Liver (tissue), 8 donors: ENCODE measurements at regions not wholly inside any gene's neighbourhood (a gene's known extent, or its start where the extent isn't known, plus 50 kb on each side); places are given as distances from the start of the nearest gene placed in this dataset.

Source experiments
- DNase-seq: peaks from one replicate; pipeline ENCODE4 v3.0.0-alpha.2; 2017; ENCODE audit warnings: low spot score
- H3K27ac ChIP-seq, 2 donors: one replicate each; pipeline ENCODE4 v1.7.0; 2013; ENCODE audit warnings: inconsistent platforms in 2 of 2, low read length in 2 of 2, control low read depth in 1 of 2, low read depth in 1 of 2, mild to moderate bottlenecking in 1 of 2
- H3K27me3 ChIP-seq, 4 donors: one replicate each; pipeline versions ENCODE4 v1.6.1 to v1.7.0; 2013; ENCODE audit warnings: low read length in 3 of 4, inconsistent platforms in 1 of 4, mild to moderate bottlenecking in 1 of 4, moderate library complexity in 1 of 4; ENCODE audit not compliant: control insufficient read depth in 4 of 4, insufficient read depth in 4 of 4
- H3K36me3 ChIP-seq, 4 donors: one replicate each; pipeline versions ENCODE4 v1.6.1 to v1.7.0; 2013; ENCODE audit warnings: low read length in 3 of 4, mild to moderate bottlenecking in 3 of 4, low read depth in 1 of 4, moderate library complexity in 1 of 4; ENCODE audit not compliant: control insufficient read depth in 4 of 4, insufficient read depth in 3 of 4
- H3K4me1 ChIP-seq, 4 donors: one replicate each; pipeline versions ENCODE4 v1.6.1 to v1.7.0; 2013; ENCODE audit warnings: low read length in 3 of 4, mild to moderate bottlenecking in 3 of 4, moderate library complexity in 1 of 4; ENCODE audit not compliant: control insufficient read depth in 4 of 4, insufficient read depth in 4 of 4
- H3K4me3 ChIP-seq, 3 donors: one replicate each; pipeline versions ENCODE4 v1.6.1 to v1.7.0; 2013; ENCODE audit warnings: low read length in 3 of 3, control low read depth in 1 of 3, low read depth in 1 of 3, mild to moderate bottlenecking in 1 of 3
- H3K9ac ChIP-seq, 2 donors: one replicate each; pipeline ENCODE4 v1.7.0; 2013; ENCODE audit warnings: low read length in 2 of 2, mild to moderate bottlenecking in 2 of 2, moderate library complexity in 2 of 2, control low read depth in 1 of 2, low read depth in 1 of 2
- H3K9me3 ChIP-seq, 4 donors: one replicate each; pipeline versions ENCODE4 v1.6.1 to v1.7.0; 2013; ENCODE audit warnings: low read length in 3 of 4; ENCODE audit not compliant: control insufficient read depth in 4 of 4
- EGR1 ChIP-seq, 2 donors: IDR thresholded peaks; 2 replicates each; pipeline ENCODE4 v1.6.1; 2016 to 2018; ENCODE audit warnings: antibody characterized with exemption in 2 of 2, low read depth in 2 of 2
- HNF4A ChIP-seq, 2 donors: conservative IDR thresholded peaks; 2 replicates each; pipeline ENCODE4 v1.6.1; 2016; ENCODE audit warnings: antibody characterized with exemption in 2 of 2, mild to moderate bottlenecking in 2 of 2
- HNF4G ChIP-seq: IDR thresholded peaks from 2 replicates; pipeline ENCODE4 v1.6.1; 2016; ENCODE audit warnings: antibody characterized with exemption
- JUND ChIP-seq, 2 donors: IDR thresholded peaks; 2 replicates each; pipeline ENCODE4 v1.6.1; 2016; ENCODE audit warnings: antibody characterized with exemption in 2 of 2
- NR2F2 ChIP-seq: IDR thresholded peaks from 2 replicates; pipeline ENCODE4 v1.6.1; 2016; ENCODE audit warnings: antibody characterized with exemption
- RAD21 ChIP-seq, 2 donors: IDR thresholded peaks; 2 replicates each; pipeline ENCODE4 v1.6.1; 2016; ENCODE audit warnings: antibody characterized with exemption in 2 of 2, mild to moderate bottlenecking in 2 of 2
- RXRA ChIP-seq, 2 donors: IDR thresholded peaks; 2 replicates each; pipeline ENCODE4 v1.6.1; 2017 to 2018; ENCODE audit warnings: antibody characterized with exemption in 2 of 2, mild to moderate bottlenecking in 1 of 2
- SP1 ChIP-seq: IDR thresholded peaks from 2 replicates; pipeline ENCODE4 v1.6.1; 2018; ENCODE audit warnings: antibody characterized with exemption, mild to moderate bottlenecking
- TAF1 ChIP-seq: conservative IDR thresholded peaks from 2 replicates; pipeline ENCODE4 v1.6.1; 2016; ENCODE audit warnings: antibody characterized with exemption, mild to moderate bottlenecking
- WGBS: extraction: QIAGEN DNeasy Blood & Tissue Kit; methylation state at CpG from one replicate; pipeline ENCODE4 v1.1.7; 2013; 5-methylcytosine and 5-hydroxymethylcytosine counted together
- TF ChIP-seq, protein P1 (sequence below): IDR thresholded peaks from 2 replicates; pipeline ENCODE4 v1.6.1; 2016; ENCODE audit warnings: antibody characterized with exemption
- TF ChIP-seq, protein P2 (sequence below): fragments of 150-350 bp; IDR thresholded peaks from 2 replicates; pipeline ENCODE4 v1.5.1; 2017; ENCODE audit warnings: improper control_type of control experiment, low read depth, low read length; ENCODE audit not compliant: missing input control
- TF ChIP-seq, protein P3 (sequence below): IDR thresholded peaks from 2 replicates; pipeline ENCODE4 v1.6.1; 2016; ENCODE audit warnings: antibody characterized with exemption, mild to moderate bottlenecking
- TF ChIP-seq, protein P4 (sequence below): IDR thresholded peaks from 2 replicates; pipeline ENCODE4 v1.6.1; 2016; ENCODE audit warnings: antibody characterized with exemption
- TF ChIP-seq, protein P5 (sequence below): IDR thresholded peaks from 2 replicates; pipeline ENCODE4 v1.6.1; 2016; ENCODE audit warnings: antibody characterized with exemption
- donor health status: healthy.
- donor health status: healthy.
- donor health status: healthy.
- donor health status: healthy.
- donor health status: healthy.

- TF ChIP-seq RAD21 (IDR thresholded peaks at IDR 0.05), result no peak
- TF ChIP-seq SP1, result no peak
- no peak for TF ChIP-seq RXRA (IDR thresholded peaks at IDR 0.05)
- TF ChIP-seq HNF4A (conservative IDR thresholded peaks at IDR 0.05), result no peak
- no peak for TF ChIP-seq TAF1
- TF ChIP-seq, protein P1, sequence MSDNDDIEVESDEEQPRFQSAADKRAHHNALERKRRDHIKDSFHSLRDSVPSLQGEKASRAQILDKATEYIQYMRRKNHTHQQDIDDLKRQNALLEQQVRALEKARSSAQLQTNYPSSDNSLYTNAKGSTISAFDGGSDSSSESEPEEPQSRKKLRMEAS, result no peak
- TF ChIP-seq, protein P2, sequence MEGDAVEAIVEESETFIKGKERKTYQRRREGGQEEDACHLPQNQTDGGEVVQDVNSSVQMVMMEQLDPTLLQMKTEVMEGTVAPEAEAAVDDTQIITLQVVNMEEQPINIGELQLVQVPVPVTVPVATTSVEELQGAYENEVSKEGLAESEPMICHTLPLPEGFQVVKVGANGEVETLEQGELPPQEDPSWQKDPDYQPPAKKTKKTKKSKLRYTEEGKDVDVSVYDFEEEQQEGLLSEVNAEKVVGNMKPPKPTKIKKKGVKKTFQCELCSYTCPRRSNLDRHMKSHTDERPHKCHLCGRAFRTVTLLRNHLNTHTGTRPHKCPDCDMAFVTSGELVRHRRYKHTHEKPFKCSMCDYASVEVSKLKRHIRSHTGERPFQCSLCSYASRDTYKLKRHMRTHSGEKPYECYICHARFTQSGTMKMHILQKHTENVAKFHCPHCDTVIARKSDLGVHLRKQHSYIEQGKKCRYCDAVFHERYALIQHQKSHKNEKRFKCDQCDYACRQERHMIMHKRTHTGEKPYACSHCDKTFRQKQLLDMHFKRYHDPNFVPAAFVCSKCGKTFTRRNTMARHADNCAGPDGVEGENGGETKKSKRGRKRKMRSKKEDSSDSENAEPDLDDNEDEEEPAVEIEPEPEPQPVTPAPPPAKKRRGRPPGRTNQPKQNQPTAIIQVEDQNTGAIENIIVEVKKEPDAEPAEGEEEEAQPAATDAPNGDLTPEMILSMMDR, result no peak
Measured at GRCh38 chr16:62907562-62907961, 871.3 kb upstream of the CDH8 start (continued).

GRCh38 chr16:62903961-62904502 is 867.8 kb upstream of the CDH8 start:
- no peak for DNase-seq
- 58% methylated on average over 5 of the region's 5 CpGs for WGBS
- Histone ChIP-seq H3K9me3 (no peaks in the 10 kb centered on the region), H3K4me1 (no peaks in the 10 kb centered on the region), H3K9ac (no peak overlapping the region), H3K4me3 (no peak overlapping the region), H3K27ac (no peak overlapping the region), H3K27me3 (peaks cover 0 to 3% (median 0%) of the 10 kb centered on the region in 4 donors), H3K36me3 (no peaks in the 10 kb centered on the region)
- TF ChIP-seq HNF4G (no peak), JUND (IDR thresholded peaks at IDR 0.05) (no peak), EGR1 (IDR thresholded peaks at IDR 0.05; ENCODE audit: low read depth in 2 of 2) (no peak)

GRCh38 chr16:62899737-62900136 is 863.5 kb upstream of the CDH8 start:
- Histone ChIP-seq H3K27ac (no peak overlapping the region), H3K27me3 (no peaks in the 10 kb centered on the region), H3K9ac (no peak overlapping the region), H3K4me3 (no peak overlapping the region), H3K9me3 (no peaks in the 10 kb centered on the region), H3K36me3 (no peaks in the 10 kb centered on the region), H3K4me1 (no peaks in the 10 kb centered on the region)
- WGBS, result 59% methylated on average over 1 of the region's 1 CpG
- DNase-seq, result no peak
- TF ChIP-seq EGR1 (IDR thresholded peaks at IDR 0.05; ENCODE audit: low read depth in 2 of 2) (no peak), TAF1 (no peak), NR2F2 (no peak), HNF4A (conservative IDR thresholded peaks at IDR 0.05) (no peak)
- TF ChIP-seq, protein P3, sequence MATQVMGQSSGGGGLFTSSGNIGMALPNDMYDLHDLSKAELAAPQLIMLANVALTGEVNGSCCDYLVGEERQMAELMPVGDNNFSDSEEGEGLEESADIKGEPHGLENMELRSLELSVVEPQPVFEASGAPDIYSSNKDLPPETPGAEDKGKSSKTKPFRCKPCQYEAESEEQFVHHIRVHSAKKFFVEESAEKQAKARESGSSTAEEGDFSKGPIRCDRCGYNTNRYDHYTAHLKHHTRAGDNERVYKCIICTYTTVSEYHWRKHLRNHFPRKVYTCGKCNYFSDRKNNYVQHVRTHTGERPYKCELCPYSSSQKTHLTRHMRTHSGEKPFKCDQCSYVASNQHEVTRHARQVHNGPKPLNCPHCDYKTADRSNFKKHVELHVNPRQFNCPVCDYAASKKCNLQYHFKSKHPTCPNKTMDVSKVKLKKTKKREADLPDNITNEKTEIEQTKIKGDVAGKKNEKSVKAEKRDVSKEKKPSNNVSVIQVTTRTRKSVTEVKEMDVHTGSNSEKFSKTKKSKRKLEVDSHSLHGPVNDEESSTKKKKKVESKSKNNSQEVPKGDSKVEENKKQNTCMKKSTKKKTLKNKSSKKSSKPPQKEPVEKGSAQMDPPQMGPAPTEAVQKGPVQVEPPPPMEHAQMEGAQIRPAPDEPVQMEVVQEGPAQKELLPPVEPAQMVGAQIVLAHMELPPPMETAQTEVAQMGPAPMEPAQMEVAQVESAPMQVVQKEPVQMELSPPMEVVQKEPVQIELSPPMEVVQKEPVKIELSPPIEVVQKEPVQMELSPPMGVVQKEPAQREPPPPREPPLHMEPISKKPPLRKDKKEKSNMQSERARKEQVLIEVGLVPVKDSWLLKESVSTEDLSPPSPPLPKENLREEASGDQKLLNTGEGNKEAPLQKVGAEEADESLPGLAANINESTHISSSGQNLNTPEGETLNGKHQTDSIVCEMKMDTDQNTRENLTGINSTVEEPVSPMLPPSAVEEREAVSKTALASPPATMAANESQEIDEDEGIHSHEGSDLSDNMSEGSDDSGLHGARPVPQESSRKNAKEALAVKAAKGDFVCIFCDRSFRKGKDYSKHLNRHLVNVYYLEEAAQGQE, result no peak
- TF ChIP-seq, protein P4, sequence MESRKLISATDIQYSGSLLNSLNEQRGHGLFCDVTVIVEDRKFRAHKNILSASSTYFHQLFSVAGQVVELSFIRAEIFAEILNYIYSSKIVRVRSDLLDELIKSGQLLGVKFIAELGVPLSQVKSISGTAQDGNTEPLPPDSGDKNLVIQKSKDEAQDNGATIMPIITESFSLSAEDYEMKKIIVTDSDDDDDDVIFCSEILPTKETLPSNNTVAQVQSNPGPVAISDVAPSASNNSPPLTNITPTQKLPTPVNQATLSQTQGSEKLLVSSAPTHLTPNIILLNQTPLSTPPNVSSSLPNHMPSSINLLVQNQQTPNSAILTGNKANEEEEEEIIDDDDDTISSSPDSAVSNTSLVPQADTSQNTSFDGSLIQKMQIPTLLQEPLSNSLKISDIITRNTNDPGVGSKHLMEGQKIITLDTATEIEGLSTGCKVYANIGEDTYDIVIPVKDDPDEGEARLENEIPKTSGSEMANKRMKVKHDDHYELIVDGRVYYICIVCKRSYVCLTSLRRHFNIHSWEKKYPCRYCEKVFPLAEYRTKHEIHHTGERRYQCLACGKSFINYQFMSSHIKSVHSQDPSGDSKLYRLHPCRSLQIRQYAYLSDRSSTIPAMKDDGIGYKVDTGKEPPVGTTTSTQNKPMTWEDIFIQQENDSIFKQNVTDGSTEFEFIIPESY, result no peak
- TF ChIP-seq, protein P5, sequence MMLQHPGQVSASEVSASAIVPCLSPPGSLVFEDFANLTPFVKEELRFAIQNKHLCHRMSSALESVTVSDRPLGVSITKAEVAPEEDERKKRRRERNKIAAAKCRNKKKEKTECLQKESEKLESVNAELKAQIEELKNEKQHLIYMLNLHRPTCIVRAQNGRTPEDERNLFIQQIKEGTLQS, result no peak
